HG03342 (cell line): ENCODE measurements at regions not wholly inside any gene's neighbourhood (a gene's known extent, or its start where the extent isn't known, plus 50 kb on each side); places are given as distances from the start of the nearest gene placed in this dataset.
"Not testable (repeated sequence)": the region's sequence is repeated elsewhere in the genome, so short reads cannot be mapped to it uniquely, and the experiment has no call there.

Experiments used
- ATAC-seq: cut with Tn5 transposase; IDR thresholded peaks from one replicate; pipeline ENCODE4 v1.9.1; 2021; ENCODE audit warnings: mild to moderate bottlenecking, moderate library complexity; ENCODE audit not compliant: unreplicated experiment

GRCh38 chr6:78639111-78640110, 227.9 kb upstream of the IRAK1BP1 start:
- ATAC-seq = no peak

- not testable (repeated sequence) for ATAC-seq
Measured at GRCh38 chr6:78643976-78644375, 223.4 kb upstream of the IRAK1BP1 start.

GRCh38 chr6:78646542-78647415, 220.6 kb upstream of the IRAK1BP1 start:
- ATAC-seq = not testable (repeated sequence)

- ATAC-seq = not testable (repeated sequence)
Measured at GRCh38 chr6:78665819-78666218, 201.5 kb upstream of the IRAK1BP1 start.

GRCh38 chr6:78666764-78667163, 200.6 kb upstream of the IRAK1BP1 start:
- no peak for ATAC-seq

GRCh38 chr6:78670156-78670555, 197.2 kb upstream of the IRAK1BP1 start:
- no peak for ATAC-seq

- ATAC-seq = no peak
Measured at GRCh38 chr6:78670802-78671201, 196.5 kb upstream of the IRAK1BP1 start.

GRCh38 chr6:78676069-78677007, 191.0 kb upstream of the IRAK1BP1 start:
- ATAC-seq = not testable (repeated sequence)

- no peak for ATAC-seq
Measured at GRCh38 chr6:78688668-78689067, 178.7 kb upstream of the IRAK1BP1 start.

- ATAC-seq = no peak
Measured at GRCh38 chr6:78693835-78694234, 173.5 kb upstream of the IRAK1BP1 start.

GRCh38 chr6:78694628-78695027, 172.7 kb upstream of the IRAK1BP1 start:
- not testable (repeated sequence) for ATAC-seq

GRCh38 chr6:78700991-78701390, 166.4 kb upstream of the IRAK1BP1 start:
- no peak for ATAC-seq

- ATAC-seq = no peak
Measured at GRCh38 chr6:78701407-78701806, 165.9 kb upstream of the IRAK1BP1 start.

GRCh38 chr6:78709021-78709420, 158.3 kb upstream of the IRAK1BP1 start:
- ATAC-seq = no peak

- ATAC-seq = no peak
Measured at GRCh38 chr6:78713564-78713963, 153.8 kb upstream of the IRAK1BP1 start.

GRCh38 chr6:78744144-78744543, 123.2 kb upstream of the IRAK1BP1 start:
- ATAC-seq = no peak

- ATAC-seq = no peak
Measured at GRCh38 chr6:78746457-78746856, 120.9 kb upstream of the IRAK1BP1 start.

- ATAC-seq = no peak
Measured at GRCh38 chr6:78749326-78749725, 118.0 kb upstream of the IRAK1BP1 start.

- not testable (repeated sequence) for ATAC-seq
Measured at GRCh38 chr6:78758297-78758798, 109.0 kb upstream of the IRAK1BP1 start.

- no peak for ATAC-seq
Measured at GRCh38 chr6:78768271-78768670, 99.1 kb upstream of the IRAK1BP1 start.
